HL-60 (cell line): ENCODE measurements at regions not wholly inside any gene's neighbourhood (a gene's known extent, or its start where the extent isn't known, plus 50 kb on each side); places are given as distances from the start of the nearest gene placed in this dataset.
"Not testable (repeated sequence)": the region's sequence is repeated elsewhere in the genome, so short reads cannot be mapped to it uniquely, and the experiment has no call there.

Experiments used
- DNase-seq, 2 experiments: peaks; one replicate each; pipeline ENCODE4 v3.0.0-alpha.2; 2010 to 2020; ENCODE audit warnings: low read depth in 1 of 2, low spot score in 1 of 2
- H3K27ac ChIP-seq: fragments of 250-450 bp; sonication (Bioruptor Pico); replicated peaks from 2 replicates; pipeline ENCODE4 v1.5.1; 2020; ENCODE audit warnings: mild to moderate bottlenecking, moderate library complexity
- H3K27me3 ChIP-seq: fragments of 250-450 bp; sonication (Bioruptor Pico); 2 replicates; pipeline ENCODE4 v1.5.1; 2021; ENCODE audit warnings: mild to moderate bottlenecking, moderate library complexity; ENCODE audit not compliant: insufficient read depth, poor library complexity, severe bottlenecking
- H3K4me3 ChIP-seq: replicated peaks from 2 replicates; pipeline ENCODE4 v1.5.1; 2011; ENCODE audit warnings: mild to moderate bottlenecking, control low read depth, low read length; ENCODE audit not compliant: insufficient read depth
- CTCF ChIP-seq: IDR thresholded peaks from one replicate; pipeline ENCODE4 v1.5.1; 2011; ENCODE audit warnings: low read length, control low read depth, inconsistent platforms; ENCODE audit not compliant: insufficient read depth
- GABPA ChIP-seq: IDR thresholded peaks from 2 replicates; pipeline ENCODE4 v1.6.1; 2012; ENCODE audit warnings: low read depth
- POLR2AphosphoS5 ChIP-seq: IDR thresholded peaks from 2 replicates; pipeline ENCODE4 v1.6.1; 2012; ENCODE audit warnings: low read depth
- REST ChIP-seq: IDR thresholded peaks from 2 replicates; pipeline ENCODE4 v1.6.1; 2012; ENCODE audit warnings: low read depth; ENCODE audit not compliant: insufficient replicate concordance
- SPI1 ChIP-seq: IDR thresholded peaks from 2 replicates; pipeline ENCODE4 v1.6.1; 2012; ENCODE audit warnings: low read depth, mild to moderate bottlenecking, borderline replicate concordance

GRCh38 chrX:50967736-50968135 lies 57.2 kb downstream of the BMP15 start:
- no peak overlapping the region for H3K27ac ChIP-seq
- H3K27me3 ChIP-seq = no peaks in the 10 kb centered on the region
- H3K4me3 ChIP-seq = no peak overlapping the region
- no peak for TF ChIP-seq GABPA
- no peak for DNase-seq

- not testable (repeated sequence) for DNase-seq, H3K27me3 ChIP-seq, H3K4me3 ChIP-seq, H3K27ac ChIP-seq
These were observed 58.5 kb downstream of the BMP15 start for GRCh38 chrX:50968871-50969635.

GRCh38 chrX:50971395-50971794 lies 60.9 kb downstream of the BMP15 start:
- no peak overlapping the region for H3K27ac ChIP-seq
- H3K27me3 ChIP-seq = no peaks in the 10 kb centered on the region
- H3K4me3 ChIP-seq = no peak overlapping the region
- no peak for DNase-seq
- TF ChIP-seq REST (no peak), SPI1 (no peak), GABPA (no peak), POLR2AphosphoS5 (no peak), CTCF (no peak)

GRCh38 chrX:50973199-50973598 lies 62.7 kb downstream of the BMP15 start:
- Histone ChIP-seq H3K27ac (no peak overlapping the region), H3K4me3 (no peak overlapping the region), H3K27me3 (no peaks in the 10 kb centered on the region)
- TF ChIP-seq POLR2AphosphoS5 = no peak
- TF ChIP-seq GABPA = no peak
- peak; percentile 51; the same call in 1 of the 2 replicates for TF ChIP-seq SPI1
- no peak for TF ChIP-seq CTCF
- no peak for DNase-seq

GRCh38 chrX:50978920-50979682 lies 68.6 kb downstream of the BMP15 start:
- no peak overlapping the region for H3K4me3 ChIP-seq
- TF ChIP-seq GABPA (no peak), SPI1 (no peak), REST (no peak)
- H3K27me3 ChIP-seq = no peaks in the 10 kb centered on the region
- no peak overlapping the region for H3K27ac ChIP-seq
- no peak for DNase-seq
